GM12878 (cell line): ENCODE measurements at regions not wholly inside any gene's neighbourhood (a gene's known extent, or its start where the extent isn't known, plus 50 kb on each side); places are given as distances from the start of the nearest gene placed in this dataset.
"Not testable (repeated sequence)": the region's sequence is repeated elsewhere in the genome, so short reads cannot be mapped to it uniquely, and the experiment has no call there.

Experiments
- ATAC-seq: fragments of 200-7000 bp; cut with Tn5 transposase; 3 replicates; pipeline ENCODE4 v1.9.1; 2020; ENCODE audit warnings: mild to moderate bottlenecking, moderate library complexity
- BruUV-seq: library from RNA; stranded (reverse); fragments of 400-500 nt; replicated peaks from 2 replicates; lab custom pipeline; 2021; lab: Mats Ljungman, UMichigan
- CTCF ChIA-PET: fragments of 300-600 bp; sonication (Branson Sonifier 250); formaldehyde crosslinking; extraction: SDS; loops from one replicate; lab custom pipeline; 2021; ENCODE audit warnings: inconsistent platforms; lab: Yijun Ruan, JAX
- POLR2A ChIA-PET: fragments of 350-600 bp; formaldehyde crosslinking; extraction: SDS; loops from one replicate; lab custom pipeline; 2021; ENCODE audit warnings: inconsistent platforms; lab: Charles Lee
- RAD21 ChIA-PET: fragments of 300-600 bp; sonication (Branson Sonifier 250); formaldehyde crosslinking; loops from one replicate; lab custom pipeline; 2023; ENCODE audit warnings: antibody characterized with exemption; ENCODE audit not compliant: unreplicated experiment; lab: Charles Lee
- SMC1A ChIA-PET: fragments of 300-600 bp; sonication (Branson Sonifier 250); formaldehyde crosslinking; loops from one replicate; lab custom pipeline; 2023; ENCODE audit not compliant: unreplicated experiment, uncharacterized antibody; lab: Charles Lee
- DNase-seq: peaks from one replicate; pipeline ENCODE4 v3.0.0-alpha.2; 2011; ENCODE audit warnings: low read depth, low spot score
- FAIRE-seq: peaks from 3 replicates; lab custom pipeline; 2011; peaks lifted over from hg19 to GRCh38; lab: Jason Lieb, UNC
- H2AFZ ChIP-seq: 2 replicates; pipeline ENCODE4 v1.6.0; 2011; ENCODE audit warnings: low read depth, low read length, control low read depth; ENCODE audit not compliant: control insufficient read depth
- H3K27ac ChIP-seq: 2 replicates; pipeline ENCODE4 v1.5.1; 2011; ENCODE audit warnings: control low read depth; ENCODE audit not compliant: control insufficient read depth, insufficient read depth
- H3K27me3 ChIP-seq, 2 experiments: replicated peaks in 1 of 2; 2 replicates each; pipeline versions ENCODE4 v1.6.0 to v1.6.1; 2011; ENCODE audit warnings: low read length in 1 of 2; ENCODE audit not compliant: control insufficient read depth in 2 of 2, insufficient read depth in 2 of 2
- H3K36me3 ChIP-seq, 2 experiments: 2 replicates each; pipeline ENCODE4 v1.5.1; 2011; ENCODE audit warnings: low read length in 1 of 2; ENCODE audit not compliant: control insufficient read depth in 2 of 2, insufficient read depth in 2 of 2
- H3K4me1 ChIP-seq: 2 replicates; pipeline ENCODE4 v1.6.1; 2011; ENCODE audit warnings: mild to moderate bottlenecking, low read length, moderate library complexity, mixed read lengths; ENCODE audit not compliant: control insufficient read depth, insufficient read depth
- H3K4me2 ChIP-seq: 2 replicates; pipeline ENCODE4 v1.6.0; 2011; ENCODE audit warnings: control low read depth; ENCODE audit not compliant: control insufficient read depth, insufficient read depth
- H3K4me3 ChIP-seq: fragments of 200-600 bp; sonication (generic); 2 replicates; pipeline ENCODE4 v1.5.1; 2016
- H3K79me2 ChIP-seq: 2 replicates; pipeline ENCODE4 v1.6.0; 2011; ENCODE audit warnings: low read length; ENCODE audit not compliant: control insufficient read depth, insufficient read depth
- H3K9ac ChIP-seq: 2 replicates; pipeline ENCODE4 v1.8.0; 2011; ENCODE audit warnings: low read length, control low read depth, mixed read lengths; ENCODE audit not compliant: control insufficient read depth, insufficient read depth
- H3K9me3 ChIP-seq: replicated peaks from 3 replicates; pipeline ENCODE4 v1.5.1; 2011; ENCODE audit warnings: mild to moderate bottlenecking, low read length; ENCODE audit not compliant: control insufficient read depth, insufficient read depth
- H4K20me1 ChIP-seq: 2 replicates; pipeline ENCODE4 v1.6.0; 2011; ENCODE audit not compliant: control insufficient read depth, insufficient read depth
- RUNX3 ChIP-seq: IDR thresholded peaks from 2 replicates; pipeline ENCODE4 v1.6.1; 2012; ENCODE audit warnings: low read length, inconsistent platforms
- WGBS: methylation state at CpG from one replicate; pipeline ENCODE4 v1.1.6; 2016; ENCODE audit warnings: low lambda C conversion rate; ENCODE audit not compliant: insufficient replicate concordance, insufficient coverage; ENCODE audit errors: missing lambda C conversion rate; 5-methylcytosine and 5-hydroxymethylcytosine counted together
- in situ Hi-C: fragments of 300-500 bp; cut with MboI; formaldehyde crosslinking; loops from 9 replicates; pipeline ENCODE4 v1.14.3; 2018; ENCODE audit warnings: mixed read lengths
- intact Hi-C: fragments of 100-400 bp; cut with micrococcal nuclease; formaldehyde crosslinking; loops from one replicate; pipeline ENCODE4 v1.14.2; 2022; ENCODE audit not compliant: unreplicated experiment
- TF ChIP-seq, protein P1 (sequence below): fragments of 450-650 bp; IDR thresholded peaks from 2 replicates; pipeline ENCODE4 v1.6.1; 2017; ENCODE audit warnings: low read depth, mild to moderate bottlenecking, moderate library complexity

- H2AFZ ChIP-seq: no peak overlapping the region
- CTCF ChIA-PET: no interaction called here
- H3K9ac ChIP-seq: no peak overlapping the region
- H3K4me1 ChIP-seq: no peaks in the 10 kb centered on the region
- TF ChIP-seq, protein P1, sequence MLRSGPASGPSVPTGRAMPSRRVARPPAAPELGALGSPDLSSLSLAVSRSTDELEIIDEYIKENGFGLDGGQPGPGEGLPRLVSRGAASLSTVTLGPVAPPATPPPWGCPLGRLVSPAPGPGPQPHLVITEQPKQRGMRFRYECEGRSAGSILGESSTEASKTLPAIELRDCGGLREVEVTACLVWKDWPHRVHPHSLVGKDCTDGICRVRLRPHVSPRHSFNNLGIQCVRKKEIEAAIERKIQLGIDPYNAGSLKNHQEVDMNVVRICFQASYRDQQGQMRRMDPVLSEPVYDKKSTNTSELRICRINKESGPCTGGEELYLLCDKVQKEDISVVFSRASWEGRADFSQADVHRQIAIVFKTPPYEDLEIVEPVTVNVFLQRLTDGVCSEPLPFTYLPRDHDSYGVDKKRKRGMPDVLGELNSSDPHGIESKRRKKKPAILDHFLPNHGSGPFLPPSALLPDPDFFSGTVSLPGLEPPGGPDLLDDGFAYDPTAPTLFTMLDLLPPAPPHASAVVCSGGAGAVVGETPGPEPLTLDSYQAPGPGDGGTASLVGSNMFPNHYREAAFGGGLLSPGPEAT: no peak
- TF ChIP-seq RUNX3: peak; percentile 13; the same call in 1 of the 2 replicates
- H3K9me3 ChIP-seq: no peaks in the 10 kb centered on the region; the same call in 2 of the 3 replicates
- FAIRE-seq: no peak
- H3K27ac ChIP-seq: no peak overlapping the region
- BruUV-seq: no TSS peak
- no peak for DNase-seq
- no peaks in the 10 kb centered on the region for H3K79me2 ChIP-seq
- 25% methylated on average over 3 of the region's 3 CpGs for WGBS
- POLR2A ChIA-PET: no interaction called here
- no peaks in the 10 kb centered on the region for H3K36me3 ChIP-seq
- RAD21 ChIA-PET: no interaction called here
- intact Hi-C loops (no loop called here), in situ Hi-C loops (no loop called here)
- no peaks in the 10 kb centered on the region for H4K20me1 ChIP-seq
- no peak overlapping the region for H3K4me2 ChIP-seq
- no peaks in the 10 kb centered on the region for H3K27me3 ChIP-seq
- SMC1A ChIA-PET: no interaction called here
- no peak for ATAC-seq
- H3K4me3 ChIP-seq: no peak overlapping the region
Observed at GRCh38 chr6:140264431-140264830, 890.0 kb upstream of the CITED2 start.

DNA sequence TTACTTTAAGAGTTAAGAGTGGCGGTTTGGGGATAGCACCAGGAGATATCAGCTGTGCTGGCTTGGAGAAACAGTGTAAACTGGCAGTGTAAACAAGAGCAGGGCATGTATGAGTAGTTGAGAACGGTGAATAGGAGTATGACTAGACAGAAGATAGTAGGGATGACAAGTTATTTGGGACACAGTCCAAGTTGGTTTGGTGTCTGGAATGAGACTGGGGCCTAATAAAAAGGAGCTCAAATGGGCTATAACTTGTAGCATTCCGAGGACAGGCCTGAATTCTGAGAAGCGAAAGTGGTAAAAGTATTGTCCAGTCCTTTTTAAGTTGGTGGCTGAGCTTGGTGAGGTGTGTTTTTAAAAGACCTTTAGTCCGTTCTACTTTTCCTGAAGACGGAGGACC is 883.9 kb upstream of the CITED2 start:
- POLR2A ChIA-PET, H3K9ac ChIP-seq, BruUV-seq, H3K27ac ChIP-seq, CTCF ChIA-PET, H3K4me2 ChIP-seq, DNase-seq, intact Hi-C loops, H3K4me1 ChIP-seq, H3K4me3 ChIP-seq, ATAC-seq, in situ Hi-C loops, H3K27me3 ChIP-seq, FAIRE-seq, H4K20me1 ChIP-seq, H3K36me3 ChIP-seq, H2AFZ ChIP-seq, H3K79me2 ChIP-seq, H3K9me3 ChIP-seq, RAD21 ChIA-PET: not testable (repeated sequence)
- SMC1A ChIA-PET: interaction anchor here (1.6 kb wide), 1 partner anchor 18 kb away, joined by 3 read pairs; no protein-coding TSS in a partner anchor
- 44% methylated on average over 4 of the region's 6 CpGs for WGBS
